ENCODE measurements at regions not wholly inside any gene's neighbourhood (a gene's known extent, or its start where the extent isn't known, plus 50 kb on each side); places are given as distances from the start of the nearest gene placed in this dataset.

DNA sequence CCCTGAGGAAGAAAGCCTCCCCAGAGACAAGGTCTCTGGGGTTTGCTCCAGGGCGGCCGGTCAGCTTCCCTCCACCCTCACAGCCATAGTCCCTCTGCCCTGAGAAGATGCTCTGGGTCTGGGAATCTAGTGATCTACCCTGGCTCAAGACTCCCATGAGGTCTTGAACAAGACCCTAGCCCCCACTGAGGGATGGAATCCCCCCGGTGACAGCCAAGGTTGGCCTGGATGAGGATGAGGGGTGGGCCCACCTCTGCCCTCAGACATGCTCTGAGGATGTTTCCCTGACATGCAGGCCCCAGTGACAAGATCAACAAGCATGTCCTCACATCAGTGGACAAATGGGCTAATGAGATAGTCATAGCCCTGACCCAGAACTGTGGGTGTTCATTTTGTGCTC is 138.6 kb downstream of the C5orf15 start:
- no peak for DNase-seq (ENCODE audit: low read depth)

DNA sequence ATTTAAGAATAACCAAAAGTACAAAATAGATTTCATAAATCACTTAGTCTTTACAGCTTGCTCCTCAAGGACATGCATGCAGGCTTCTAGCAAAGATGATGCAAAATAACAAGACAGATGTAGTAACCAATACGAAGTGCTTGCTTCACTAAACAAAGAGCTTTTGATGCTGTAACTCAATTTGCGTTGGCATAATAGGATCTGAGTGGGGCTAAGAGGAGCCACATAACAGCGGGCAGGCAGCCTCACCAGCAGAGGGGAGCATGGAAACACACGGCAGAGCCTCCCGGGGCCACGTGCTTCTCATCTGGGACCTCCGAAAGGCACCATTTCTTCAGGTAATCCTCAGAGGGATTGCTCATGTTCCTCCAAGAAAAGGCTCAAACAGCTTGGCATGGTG is 139.7 kb downstream of the C5orf15 start:
- DNase-seq (ENCODE audit: low read depth) = no peak

DNA sequence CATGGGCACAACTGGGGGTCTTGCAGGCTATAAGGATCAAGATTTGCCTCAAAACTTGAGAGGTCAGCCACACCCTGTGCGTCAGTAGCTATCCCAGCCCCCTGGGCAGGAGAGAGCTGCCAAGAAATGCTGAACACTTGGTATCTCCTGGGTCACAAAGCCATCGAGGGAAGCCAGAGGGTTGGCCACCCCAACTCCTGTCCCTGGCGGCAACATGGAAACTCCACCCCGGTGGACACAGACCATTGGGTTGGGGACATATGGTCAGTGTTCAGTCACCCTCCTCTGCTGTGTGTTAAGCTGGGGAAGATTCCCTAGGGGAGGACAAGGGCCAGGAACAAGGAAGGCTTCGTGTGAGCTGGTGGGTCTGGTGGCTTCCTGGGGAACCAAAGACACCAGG is 140.6 kb downstream of the C5orf15 start:
- DNase-seq (ENCODE audit: low read depth) = no peak

DNA sequence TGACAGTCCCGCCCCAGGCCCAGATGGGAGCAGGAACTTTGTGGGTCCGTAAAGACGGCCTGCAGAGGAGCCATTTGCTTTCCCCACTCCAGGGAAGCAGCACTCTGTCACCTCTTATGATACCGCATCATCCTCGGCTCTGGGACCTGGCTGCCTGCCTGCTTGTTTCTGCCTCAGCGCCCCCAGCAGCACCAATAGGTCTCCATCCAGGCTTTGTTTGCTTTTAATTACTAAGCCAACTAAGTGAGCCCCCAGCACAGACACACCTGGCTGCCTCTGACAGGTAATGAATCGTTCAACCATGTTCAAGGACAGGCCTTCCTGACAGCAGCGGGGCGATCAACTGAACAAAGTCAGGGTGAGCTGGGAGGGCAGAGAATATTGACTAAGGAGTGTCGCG is 141.4 kb downstream of the C5orf15 start:
- DNase-seq (ENCODE audit: low read depth) = no peak

DNA sequence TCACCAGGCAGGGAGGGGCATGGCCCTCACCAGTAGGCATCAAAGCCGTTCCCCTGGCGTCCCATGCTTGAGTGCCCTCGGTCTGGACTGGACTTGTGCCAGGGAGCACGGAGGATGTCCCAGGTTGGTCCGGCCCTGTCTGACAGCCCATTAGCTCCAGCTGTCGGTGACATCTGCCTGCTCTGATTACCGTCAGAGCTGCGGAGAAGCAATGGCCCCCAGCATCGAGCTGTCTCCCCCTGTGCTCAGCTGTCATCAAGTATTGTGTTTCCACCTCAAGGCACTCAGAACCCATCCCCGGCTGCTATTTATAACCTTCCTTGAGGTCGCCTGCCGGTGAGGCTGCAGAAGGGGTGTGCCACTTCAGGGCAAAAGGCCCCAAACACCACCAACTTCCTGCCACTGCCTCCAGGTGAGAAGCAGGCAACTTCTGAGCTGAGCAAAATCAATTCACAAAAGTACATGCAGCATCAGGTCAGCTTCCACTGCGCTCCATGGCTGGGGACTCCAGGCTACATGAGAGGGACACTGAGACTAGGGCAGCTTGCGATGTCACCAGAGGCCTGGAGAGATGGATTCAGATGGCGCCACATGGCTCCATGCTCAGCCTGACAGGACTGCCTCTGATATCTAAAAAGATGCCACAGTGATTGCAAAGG is 142.7 kb downstream of the C5orf15 start:
- DNase-seq (ENCODE audit: low read depth) = peak; percentile 9

DNA sequence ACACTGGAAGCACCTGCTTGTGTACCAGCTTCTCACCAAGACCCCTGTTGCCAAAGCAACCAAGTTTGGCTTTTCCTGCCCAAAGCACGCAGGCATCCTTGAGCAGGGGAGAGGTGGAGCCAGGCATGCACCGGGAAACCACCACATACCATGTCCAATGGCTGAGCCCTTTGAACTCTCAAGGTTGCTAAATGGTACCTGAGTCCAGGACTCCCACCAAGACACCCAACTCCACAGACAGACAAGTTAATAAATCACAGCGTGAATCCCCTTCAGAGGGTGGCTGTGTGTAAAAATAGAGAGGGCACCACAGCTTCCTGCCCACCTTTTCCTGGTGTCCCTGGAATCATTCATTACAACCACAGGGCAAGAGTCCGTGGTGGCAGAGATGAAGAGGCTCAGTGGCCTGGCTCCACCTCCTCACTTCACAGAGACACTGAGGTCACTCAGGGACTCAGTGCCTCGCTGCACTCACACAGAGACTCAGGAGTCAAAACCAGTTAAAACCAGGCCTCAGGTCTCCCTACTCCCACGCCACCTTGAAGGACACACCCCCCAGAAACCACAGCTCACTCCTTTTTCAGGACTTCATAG is 143.7 kb downstream of the C5orf15 start:
- DNase-seq (ENCODE audit: low read depth) = no peak

DNA sequence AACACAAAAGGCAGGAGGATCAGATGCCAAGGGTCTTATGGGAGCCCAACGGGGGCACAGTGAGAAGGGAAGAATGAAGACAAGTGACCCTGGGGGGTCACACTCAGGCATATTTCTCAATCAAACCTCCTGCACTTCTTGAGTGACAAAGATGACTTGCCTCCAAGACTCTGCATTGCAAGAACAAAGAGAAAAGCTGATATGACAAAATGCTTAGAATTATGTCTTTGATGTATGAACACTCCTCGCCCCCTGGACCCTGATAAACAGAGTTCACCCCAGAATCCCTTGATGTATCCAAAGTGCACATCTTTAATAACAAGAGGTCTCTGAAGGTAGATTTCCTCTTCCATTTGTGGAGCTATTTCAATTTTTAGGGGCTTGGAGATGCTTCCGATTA is 146.5 kb downstream of the C5orf15 start:
- no peak for DNase-seq (ENCODE audit: low read depth)

DNA sequence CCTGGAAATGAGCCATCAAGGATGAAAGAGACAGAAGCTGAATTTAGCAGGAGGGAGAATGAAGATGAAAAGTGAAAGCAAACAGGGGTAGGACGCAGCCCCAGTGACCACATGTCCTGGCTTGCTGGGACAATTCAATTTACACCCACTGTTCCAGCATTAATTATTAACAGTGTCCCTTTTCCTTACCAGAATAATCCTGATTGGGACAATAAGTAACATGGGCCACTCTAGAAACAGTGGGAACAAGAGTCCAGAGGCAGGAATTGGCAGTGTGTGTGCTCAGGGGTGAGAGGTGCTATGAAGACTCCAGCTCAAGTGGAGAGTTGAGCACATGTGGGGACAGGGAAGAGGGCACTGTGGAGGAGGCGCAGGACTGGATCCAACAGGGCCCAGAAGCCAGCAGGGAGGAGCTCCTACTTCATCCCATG is 147.1 kb downstream of the C5orf15 start:
- DNase-seq (ENCODE audit: low read depth) = no peak

DNA sequence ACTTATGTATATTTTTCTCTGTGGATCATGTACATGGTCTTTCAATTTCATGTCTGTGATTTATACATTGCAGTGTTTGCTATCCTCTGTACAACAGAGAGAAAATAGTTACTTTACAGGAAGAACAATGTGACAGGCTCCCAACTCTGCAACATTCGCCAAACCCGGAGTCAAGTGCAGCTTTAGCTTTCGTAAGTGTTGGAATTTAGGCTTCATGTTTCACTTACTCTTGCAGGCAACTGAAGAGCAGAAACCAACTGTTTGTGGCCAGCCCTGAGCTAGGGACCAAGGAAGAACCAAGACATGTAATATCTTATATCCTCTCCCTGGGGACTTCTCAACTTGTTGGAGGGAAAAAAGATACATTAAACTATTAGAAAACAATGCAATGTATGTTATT is 147.9 kb downstream of the C5orf15 start:
- DNase-seq (ENCODE audit: low read depth) = no peak

DNA sequence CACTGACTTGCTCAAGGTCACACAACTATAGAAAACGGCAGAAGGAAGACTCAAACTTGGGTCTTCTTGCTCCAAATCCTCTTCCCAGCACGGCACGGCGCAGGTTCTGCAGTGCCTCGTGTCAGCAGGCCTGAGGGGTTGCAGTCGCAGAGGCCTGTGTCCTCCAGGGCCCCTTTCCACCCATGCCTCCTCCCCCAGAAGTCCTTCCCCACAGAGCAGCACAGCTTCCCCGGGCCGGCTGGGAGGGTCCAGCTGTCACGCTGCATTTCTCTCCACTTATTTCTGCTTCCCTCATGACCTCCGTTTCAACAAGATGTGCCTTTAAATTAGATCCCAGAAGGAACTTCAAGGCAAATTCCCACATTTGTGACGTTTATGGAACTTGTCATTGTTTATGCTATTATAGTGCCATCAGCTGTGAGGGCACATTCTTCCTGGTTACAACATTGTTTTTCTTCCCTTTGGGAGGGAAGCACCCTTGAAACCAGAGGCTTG is 148.4 kb downstream of the C5orf15 start:
- DNase-seq (ENCODE audit: low read depth) = no peak

DNA sequence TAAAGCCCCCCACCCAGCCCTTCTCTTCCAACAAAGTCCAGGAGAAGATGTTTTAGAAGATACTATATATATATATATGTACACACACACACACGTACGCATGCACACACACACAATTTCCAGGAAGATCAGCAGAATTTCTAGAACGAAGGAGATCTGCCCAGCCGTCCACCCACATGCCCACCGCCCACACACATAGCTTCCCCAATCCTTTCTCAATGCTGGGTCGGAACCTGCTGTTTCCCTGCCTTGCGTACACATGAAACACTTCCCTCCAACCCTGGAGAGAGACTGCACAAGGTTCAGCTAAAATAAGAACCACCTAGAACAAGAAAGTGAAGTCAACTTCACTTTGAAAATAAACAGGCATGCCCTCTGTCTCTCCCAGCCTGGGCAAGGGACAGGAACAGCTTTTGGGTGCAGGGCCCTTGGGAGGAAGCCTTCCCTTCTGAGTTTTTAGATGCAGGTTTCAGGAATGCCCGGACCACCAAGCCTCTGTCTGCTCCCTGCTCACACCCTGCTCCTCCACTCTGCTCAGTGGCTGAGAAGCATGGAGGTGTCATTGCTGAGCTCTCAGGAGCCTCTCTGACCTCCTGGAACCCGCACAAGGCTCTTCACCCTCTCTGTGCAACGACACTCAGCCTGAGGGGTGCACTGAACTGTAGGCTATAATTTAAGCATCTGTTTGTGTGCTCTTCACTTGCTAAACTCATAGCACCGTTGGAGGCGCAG is 149.4 kb downstream of the C5orf15 start:
- no peak for DNase-seq (ENCODE audit: low read depth)

DNA sequence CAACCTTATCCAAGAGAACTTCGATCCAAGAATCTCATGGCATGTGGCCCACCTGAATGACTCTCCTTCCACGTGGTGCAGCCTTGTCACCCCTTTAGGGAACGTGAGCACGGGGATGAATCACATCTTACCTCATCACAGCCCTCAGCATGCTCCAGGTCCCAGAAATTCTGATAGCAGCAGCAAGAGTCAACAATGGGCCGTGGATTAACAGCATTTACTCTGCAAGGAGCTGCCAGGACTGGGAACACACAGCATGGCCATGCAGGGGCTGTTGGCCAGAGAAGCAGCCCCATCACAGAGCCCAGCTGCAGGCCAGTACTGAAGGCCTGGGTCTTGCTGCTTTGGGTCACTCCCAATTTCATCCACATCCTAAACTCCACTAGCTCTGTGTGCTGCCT is 150.4 kb downstream of the C5orf15 start:
- DNase-seq (ENCODE audit: low read depth) = no peak

DNA sequence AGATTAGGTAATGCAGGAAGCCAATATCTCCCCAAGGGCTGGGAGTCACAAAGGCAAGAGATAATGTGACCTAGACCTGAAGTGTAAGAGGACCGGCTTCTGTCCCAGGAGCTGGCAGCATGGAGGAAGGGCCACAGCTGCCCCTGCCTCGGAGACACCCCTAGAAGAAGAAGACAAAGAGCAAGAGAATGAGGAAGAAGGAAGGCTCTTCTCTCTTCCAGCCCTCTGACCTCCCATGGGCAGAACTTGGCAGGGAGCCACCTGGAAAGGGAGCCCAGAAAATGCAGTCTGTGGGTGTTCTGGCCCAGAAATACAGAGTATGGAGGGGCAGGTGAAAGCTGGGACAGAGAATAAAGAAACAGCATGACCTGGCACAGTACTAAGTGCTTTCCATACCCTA is 151.0 kb downstream of the C5orf15 start:
- no peak for DNase-seq (ENCODE audit: low read depth)

DNA sequence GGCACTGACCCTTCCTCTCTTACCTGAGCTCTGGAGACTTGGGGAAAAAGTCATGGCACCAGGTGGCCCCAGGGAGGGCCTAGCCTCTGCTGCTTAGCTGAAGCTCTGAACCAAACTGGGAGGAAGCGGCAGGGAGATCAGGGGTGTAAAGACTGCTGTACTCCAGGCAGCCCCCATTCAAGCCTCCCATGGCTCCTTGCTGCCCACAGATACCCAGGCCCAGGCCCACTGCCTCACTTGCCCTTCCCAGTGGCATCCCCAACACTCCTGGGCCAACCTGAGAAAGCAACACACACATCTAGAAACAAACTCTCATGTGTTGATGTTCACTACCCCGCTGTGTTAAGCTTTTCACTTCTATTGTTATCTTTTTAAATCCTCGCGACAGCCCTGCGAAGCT is 151.6 kb downstream of the C5orf15 start:
- DNase-seq (ENCODE audit: low read depth) = no peak

DNA sequence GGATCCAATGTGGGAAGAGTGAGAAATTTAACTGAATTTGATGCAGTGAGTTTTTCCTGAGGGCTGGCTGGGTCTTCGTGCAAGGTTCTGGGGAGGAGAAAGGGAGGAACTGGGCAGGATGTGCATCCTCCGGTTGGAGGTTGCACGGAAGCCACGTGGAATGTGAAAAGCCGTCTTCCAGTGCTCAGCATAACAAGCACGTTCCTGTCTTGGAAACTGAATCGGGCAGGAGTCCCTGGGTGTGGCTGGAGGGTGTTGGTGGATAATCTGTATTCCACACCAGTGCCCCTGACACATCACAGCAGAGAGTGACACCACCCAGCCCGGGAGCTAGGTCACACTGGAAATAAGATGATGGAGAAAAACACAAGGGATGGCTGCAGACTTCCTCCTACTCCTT is 154.3 kb downstream of the C5orf15 start:
- no peak for DNase-seq (ENCODE audit: low read depth)

DNA sequence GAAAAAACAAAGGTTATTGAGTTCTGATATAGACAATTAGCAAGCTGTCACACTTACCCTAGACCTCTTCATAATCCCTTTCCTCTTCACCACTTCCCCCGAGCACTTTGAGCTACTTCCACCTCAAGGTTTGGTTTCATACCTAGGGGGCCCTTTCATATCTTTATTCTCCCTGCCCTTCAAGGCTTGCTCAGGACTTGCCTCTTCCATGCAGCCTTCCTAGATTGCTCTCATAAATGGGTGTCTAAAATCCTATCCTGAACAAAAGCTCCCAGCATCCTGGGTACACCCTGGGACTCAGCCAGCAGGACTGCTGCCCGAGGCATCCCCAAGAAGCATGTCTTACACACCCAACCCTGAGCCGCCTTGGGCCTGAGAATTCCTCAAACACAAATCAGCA is 157.3 kb downstream of the C5orf15 start:
- DNase-seq (ENCODE audit: low read depth) = no peak

DNA sequence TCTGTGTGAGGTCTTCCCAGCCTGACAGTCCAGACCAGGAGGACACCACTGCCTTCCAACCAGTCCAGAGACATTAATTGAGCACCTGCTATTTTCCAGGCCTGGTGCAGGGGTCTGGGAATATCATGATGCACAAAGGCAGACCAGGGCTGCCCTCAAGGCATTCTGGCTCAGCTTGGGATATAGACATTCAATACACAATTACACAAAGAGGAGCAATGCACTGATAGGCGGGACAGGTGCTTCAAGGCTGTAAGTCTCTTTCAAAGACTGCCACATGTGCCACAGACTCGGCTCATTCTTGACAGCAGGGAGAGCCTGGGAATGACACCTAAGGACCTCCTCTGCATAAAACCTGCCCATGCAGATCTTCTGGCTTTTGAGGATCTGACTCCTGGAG is 158.6 kb downstream of the C5orf15 start:
- DNase-seq (ENCODE audit: low read depth) = no peak

DNA sequence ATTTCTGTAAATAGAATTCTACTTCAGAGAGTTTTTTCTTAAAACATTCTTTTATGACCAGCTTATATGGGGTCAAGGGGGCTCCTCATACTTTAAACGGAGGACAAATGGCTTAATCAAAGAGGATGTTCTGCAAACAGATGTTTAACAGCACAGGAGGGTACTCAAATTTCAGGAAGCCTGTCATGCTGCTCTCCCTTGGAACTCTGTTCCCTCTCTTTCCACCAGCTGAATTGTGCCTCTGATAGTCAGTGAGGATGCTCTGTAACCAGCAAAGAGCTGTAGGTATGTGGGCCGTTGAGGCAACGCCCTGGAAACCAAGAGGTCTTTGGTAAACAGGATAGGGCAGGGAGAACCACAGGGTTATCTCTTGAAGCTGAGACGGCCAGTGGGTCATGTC is 161.1 kb downstream of the C5orf15 start:
- DNase-seq (ENCODE audit: low read depth) = no peak

DNA sequence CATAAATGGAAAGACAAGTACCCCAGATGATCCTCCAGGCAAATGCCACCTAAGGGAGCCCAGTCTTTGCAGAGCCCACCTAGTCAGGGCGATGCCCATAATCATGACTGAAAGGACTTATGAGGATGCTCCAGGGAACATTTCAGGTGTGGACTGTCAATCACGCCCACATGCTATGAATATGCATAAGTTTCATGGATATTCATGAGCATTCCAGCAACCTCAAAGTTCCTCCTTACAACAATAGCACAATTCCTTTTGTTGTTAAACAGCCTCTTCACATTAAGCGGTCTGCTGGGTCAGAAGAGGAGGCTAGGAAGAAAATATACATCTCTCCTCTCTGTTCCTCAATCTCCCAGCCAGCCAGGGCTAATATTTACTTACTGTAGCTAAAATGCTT is 161.6 kb downstream of the C5orf15 start:
- DNase-seq (ENCODE audit: low read depth) = no peak

DNA sequence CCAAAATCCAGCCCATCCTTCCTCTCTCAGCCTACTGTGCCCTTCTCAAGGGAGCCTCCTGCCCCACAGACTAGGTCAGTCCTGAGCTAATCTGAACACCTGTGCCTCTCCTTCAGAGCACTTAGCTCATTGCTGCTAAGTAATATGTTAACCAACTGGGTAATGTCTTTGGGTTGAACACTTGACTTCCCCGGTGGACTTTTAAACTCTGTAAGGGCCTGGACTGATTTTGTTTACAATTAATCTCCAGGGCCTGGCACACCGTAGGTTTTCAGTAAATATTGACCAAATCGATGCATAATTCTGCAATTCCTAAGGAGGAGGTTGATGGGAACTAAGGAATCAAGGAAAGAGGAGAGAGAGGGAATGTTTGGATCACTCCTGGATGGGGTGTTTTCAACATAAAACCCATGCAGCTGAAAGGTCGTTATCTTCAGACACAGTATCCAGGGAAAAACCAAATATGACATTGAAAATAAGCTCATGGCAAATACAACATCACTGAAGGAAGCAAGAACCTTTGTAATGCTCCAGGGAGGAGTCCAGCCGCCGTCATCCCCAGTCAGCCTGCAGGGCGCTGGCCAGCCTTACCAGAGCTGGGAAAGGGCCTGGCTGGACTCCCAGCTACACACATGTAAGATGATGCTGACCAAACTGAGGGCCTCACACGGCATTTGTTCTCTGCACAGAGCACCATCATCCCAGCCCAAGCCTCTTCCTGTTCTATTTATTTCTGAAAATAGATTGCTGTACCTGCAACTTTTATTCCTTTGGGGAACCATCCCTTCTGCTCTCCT is 166.3 kb downstream of the C5orf15 start:
- no peak for DNase-seq (ENCODE audit: low read depth)

DNA sequence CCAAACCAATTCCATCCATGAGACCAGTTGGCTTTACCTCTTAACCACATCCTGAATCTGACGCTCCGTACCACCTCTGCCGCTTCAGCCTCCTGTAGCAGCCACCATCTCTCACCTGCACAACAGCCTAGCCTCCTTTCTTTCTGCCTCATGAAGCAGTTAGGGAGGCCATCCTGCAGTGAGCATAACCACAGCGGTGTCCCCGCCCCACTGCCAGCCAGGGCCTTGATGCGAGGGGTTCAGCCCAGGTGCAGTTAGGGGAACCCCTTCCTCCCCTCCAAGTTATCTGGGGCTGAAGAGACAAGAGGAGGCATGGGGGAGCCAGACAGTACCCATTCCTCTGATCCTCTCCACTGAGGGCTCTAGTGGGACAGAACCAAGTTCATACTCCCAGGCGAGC is 167.0 kb downstream of the C5orf15 start:
- DNase-seq (ENCODE audit: low read depth) = no peak

DNA sequence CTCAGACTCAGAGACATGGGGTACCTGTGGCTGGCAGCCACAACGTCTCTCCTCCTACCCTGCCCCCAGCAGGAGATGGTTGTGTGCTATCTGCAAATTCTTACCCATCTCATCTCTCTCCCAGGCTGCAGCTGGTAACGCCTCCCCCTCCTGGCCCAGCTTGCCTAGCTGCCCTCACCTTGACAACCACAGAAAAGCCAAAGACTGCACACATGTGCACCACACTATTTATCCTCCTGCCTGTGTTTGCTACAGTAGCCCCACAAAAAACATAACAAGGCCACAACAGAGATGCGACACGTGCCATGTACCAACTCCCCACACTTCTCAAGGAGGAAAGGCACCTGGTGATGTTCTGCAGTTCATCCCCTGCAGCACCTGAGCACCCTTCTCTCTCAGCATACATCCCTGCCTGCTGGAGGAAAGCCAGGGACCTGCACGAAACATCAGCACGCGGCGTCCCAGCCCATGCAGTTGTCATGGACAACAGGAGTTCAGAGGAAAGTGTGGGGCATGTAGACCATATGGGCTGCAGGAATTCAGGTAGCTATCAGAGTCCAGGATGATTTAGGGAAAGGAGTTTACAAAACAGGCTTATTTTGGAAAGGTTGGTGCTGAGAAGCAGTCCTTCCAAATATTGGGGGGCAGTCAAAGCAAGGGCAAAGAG is 168.7 kb downstream of the C5orf15 start:
- no peak for DNase-seq (ENCODE audit: low read depth)

All from activated T-cell treated with anti-CD3 and anti-CD28 coated beads for 1 hour (primary cell).